GM18511 (cell line): ENCODE measurements at regions not wholly inside any gene's neighbourhood (a gene's known extent, or its start where the extent isn't known, plus 50 kb on each side); places are given as distances from the start of the nearest gene placed in this dataset.

Experiments
- ATAC-seq: cut with Tn5 transposase; IDR thresholded peaks from one replicate; pipeline ENCODE4 v1.9.1; 2021; ENCODE audit warnings: mild to moderate bottlenecking, moderate library complexity; ENCODE audit not compliant: unreplicated experiment

- ATAC-seq, result no peak
Observed at GRCh38 chr15:37679627-37680026, 254.8 kb upstream of the TMCO5A start.

GRCh38 chr15:37682304-37682703 is 252.1 kb upstream of the TMCO5A start:
- ATAC-seq, result no peak

- ATAC-seq, result no peak
Observed at GRCh38 chr15:37691911-37692310, 242.5 kb upstream of the TMCO5A start.

- ATAC-seq, result no peak
Observed at GRCh38 chr15:37693926-37694325, 240.5 kb upstream of the TMCO5A start.

GRCh38 chr15:37695719-37696118 is 238.7 kb upstream of the TMCO5A start:
- ATAC-seq, result no peak

GRCh38 chr15:37698679-37699078 is 235.8 kb upstream of the TMCO5A start:
- ATAC-seq, result no peak

GRCh38 chr15:37701230-37701629 is 233.2 kb upstream of the TMCO5A start:
- ATAC-seq, result no peak

- ATAC-seq, result no peak
Observed at GRCh38 chr15:37709669-37710068, 224.8 kb upstream of the TMCO5A start.

GRCh38 chr15:37715101-37715500 is 219.3 kb upstream of the TMCO5A start:
- ATAC-seq, result no peak

- ATAC-seq, result no peak
Observed at GRCh38 chr15:37720267-37720666, 214.2 kb upstream of the TMCO5A start.

GRCh38 chr15:37731146-37731746 is 203.2 kb upstream of the TMCO5A start:
- no peak for ATAC-seq

- no peak for ATAC-seq
Observed at GRCh38 chr15:37733628-37734027, 200.8 kb upstream of the TMCO5A start.

GRCh38 chr15:37740623-37741141 is 193.8 kb upstream of the TMCO5A start:
- no peak for ATAC-seq

- no peak for ATAC-seq
Observed at GRCh38 chr15:37743826-37744225, 190.6 kb upstream of the TMCO5A start.

GRCh38 chr15:37744521-37744920 is 189.9 kb upstream of the TMCO5A start:
- ATAC-seq, result no peak

- ATAC-seq, result no peak
Observed at GRCh38 chr15:37751401-37751800, 183.0 kb upstream of the TMCO5A start.

GRCh38 chr15:37756407-37756806 is 178.0 kb upstream of the TMCO5A start:
- ATAC-seq, result no peak

- ATAC-seq, result no peak
Observed at GRCh38 chr15:37758412-37758811, 176.0 kb upstream of the TMCO5A start.

GRCh38 chr15:37764733-37765191 is 169.7 kb upstream of the TMCO5A start:
- peak; percentile 66 for ATAC-seq

GRCh38 chr15:37765786-37766185 is 168.7 kb upstream of the TMCO5A start:
- no peak for ATAC-seq

- ATAC-seq, result no peak
Observed at GRCh38 chr15:37767841-37768455, 166.5 kb upstream of the TMCO5A start.

GRCh38 chr15:37771465-37771864 is 163.0 kb upstream of the TMCO5A start:
- no peak for ATAC-seq
